GM23338 (cell line): ENCODE measurements at regions not wholly inside any gene's neighbourhood (a gene's known extent, or its start where the extent isn't known, plus 50 kb on each side); places are given as distances from the start of the nearest gene placed in this dataset.

ENCODE experiments used
- ATAC-seq: fragments of 200-7000 bp; cut with Tn5 transposase; 3 replicates; pipeline ENCODE4 v1.9.1; 2020
- DNase-seq: peaks from one replicate; pipeline ENCODE4 v3.0.0-alpha.2; 2015; ENCODE audit warnings: low spot score
- H2AFZ ChIP-seq: fragments of 200-600 bp; sonication (generic); 2 replicates; pipeline ENCODE4 v1.8.0; 2016; ENCODE audit warnings: antibody characterized with exemption, mild to moderate bottlenecking, moderate library complexity
- H3F3A ChIP-seq: fragments of 200-600 bp; sonication (generic); replicated peaks from 2 replicates; pipeline ENCODE4 v1.8.0; 2017; ENCODE audit warnings: antibody characterized with exemption, mixed run types, low read depth
- H3K27ac ChIP-seq: fragments of 200-600 bp; sonication (generic); 2 replicates; pipeline ENCODE4 v1.6.1; 2016; ENCODE audit warnings: low read depth
- H3K27me3 ChIP-seq: fragments of 200-600 bp; sonication (generic); 2 replicates; pipeline ENCODE4 v1.8.0; 2016; ENCODE audit warnings: mild to moderate bottlenecking, mixed run types, moderate library complexity; ENCODE audit not compliant: insufficient read depth
- H3K36me3 ChIP-seq: fragments of 200-600 bp; sonication (generic); 2 replicates; pipeline ENCODE4 v1.8.0; 2016; ENCODE audit warnings: mild to moderate bottlenecking; ENCODE audit not compliant: insufficient read depth
- H3K4me1 ChIP-seq: fragments of 200-600 bp; sonication (generic); 2 replicates; pipeline ENCODE4 v1.8.0; 2016; ENCODE audit warnings: mild to moderate bottlenecking, moderate library complexity; ENCODE audit not compliant: insufficient read depth
- H3K4me2 ChIP-seq: fragments of 200-600 bp; sonication (generic); 2 replicates; pipeline ENCODE4 v1.7.1; 2017; ENCODE audit warnings: mixed run types
- H3K4me3 ChIP-seq: fragments of 200-600 bp; sonication (generic); 2 replicates; pipeline ENCODE4 v1.6.1; 2016; ENCODE audit warnings: mixed run types
- H3K79me2 ChIP-seq: fragments of 200-600 bp; sonication (generic); replicated peaks from 2 replicates; pipeline ENCODE4 v1.8.0; 2017; ENCODE audit warnings: mild to moderate bottlenecking; ENCODE audit not compliant: insufficient read depth
- H3K9me2 ChIP-seq: fragments of 200-600 bp; sonication (generic); 2 replicates; pipeline ENCODE4 v1.8.0; 2017; ENCODE audit not compliant: insufficient read depth
- H4K20me1 ChIP-seq: fragments of 200-600 bp; sonication (generic); replicated peaks from 2 replicates; pipeline ENCODE4 v1.8.0; 2017; ENCODE audit warnings: mild to moderate bottlenecking; ENCODE audit not compliant: insufficient read depth
- H3K27ac Mint-ChIP-seq: 2 replicates; pipeline ENCODE4 v1.8.0; 2020; ENCODE audit warnings: inconsistent platforms, mild to moderate bottlenecking, moderate library complexity, mixed read lengths
- H3K27me3 Mint-ChIP-seq: 3 replicates; pipeline ENCODE4 v1.8.0; 2022; ENCODE audit warnings: low read depth, mild to moderate bottlenecking, moderate library complexity, mixed read lengths, inconsistent platforms; ENCODE audit not compliant: insufficient read depth, poor library complexity
- H3K36me3 Mint-ChIP-seq: 3 replicates; pipeline ENCODE4 v1.8.0; 2021; ENCODE audit warnings: low read depth, mild to moderate bottlenecking, inconsistent platforms, moderate library complexity, mixed read lengths
- H3K4me1 Mint-ChIP-seq: 3 replicates; pipeline ENCODE4 v1.8.0; 2020; ENCODE audit warnings: mild to moderate bottlenecking, inconsistent platforms, mixed read lengths
- H3K4me3 Mint-ChIP-seq: 3 replicates; pipeline ENCODE4 v1.8.0; 2021; ENCODE audit warnings: moderate library complexity, mild to moderate bottlenecking, inconsistent platforms, mixed read lengths
- H3K9me3 Mint-ChIP-seq: 3 replicates; pipeline ENCODE4 v1.8.0; 2020; ENCODE audit warnings: moderate library complexity, mild to moderate bottlenecking, inconsistent platforms, mixed read lengths
- CREB1 ChIP-seq: fragments of 250-450 bp; sonication (Bioruptor Pico); IDR thresholded peaks from 2 replicates; pipeline ENCODE4 v1.5.0; 2020; ENCODE audit warnings: low read depth, mild to moderate bottlenecking, moderate library complexity
- EZH2 ChIP-seq: fragments of 200-600 bp; sonication (generic); IDR thresholded peaks from one replicate; pipeline ENCODE4 v1.8.0; 2017; ENCODE audit warnings: antibody characterized with exemption, mild to moderate bottlenecking, low read depth; ENCODE audit not compliant: unreplicated experiment
- EZH2phosphoT487 ChIP-seq: fragments of 200-600 bp; sonication (generic); IDR thresholded peaks from one replicate; pipeline ENCODE4 v1.8.1; 2018; ENCODE audit warnings: antibody characterized with exemption; ENCODE audit not compliant: unreplicated experiment
- JUNB ChIP-seq: IDR thresholded peaks from one replicate; pipeline ENCODE4 v1.6.1; 2016; ENCODE audit warnings: antibody characterized with exemption; ENCODE audit not compliant: unreplicated experiment
- NANOG ChIP-seq: IDR thresholded peaks from 2 replicates; pipeline ENCODE4 v1.6.1; 2016; ENCODE audit warnings: antibody characterized with exemption, borderline replicate concordance
- POLR2AphosphoS5 ChIP-seq: IDR thresholded peaks from 2 replicates; pipeline ENCODE4 v1.6.1; 2016; ENCODE audit warnings: antibody characterized with exemption, low read depth
- REST ChIP-seq: IDR thresholded peaks from one replicate; pipeline ENCODE4 v1.6.1; 2018; ENCODE audit warnings: antibody characterized with exemption; ENCODE audit not compliant: unreplicated experiment
- STAT1 ChIP-seq: IDR thresholded peaks from one replicate; pipeline ENCODE4 v1.6.1; 2016; ENCODE audit warnings: antibody characterized with exemption; ENCODE audit not compliant: unreplicated experiment
- ZNF114 ChIP-seq: fragments of 250-450 bp; sonication (Bioruptor Pico); IDR thresholded peaks from 2 replicates; pipeline ENCODE4 v1.5.0; 2020; ENCODE audit warnings: mild to moderate bottlenecking, moderate library complexity
- ZNF331 ChIP-seq: fragments of 250-450 bp; sonication (Bioruptor Pico); IDR thresholded peaks from 2 replicates; pipeline ENCODE4 v1.5.0; 2020; ENCODE audit warnings: low read depth, mild to moderate bottlenecking, moderate library complexity
- TF ChIP-seq, protein P1 (sequence below): fragments of 250-450 bp; sonication (Bioruptor Pico); IDR thresholded peaks from 2 replicates; pipeline ENCODE4 v1.5.0; 2020; ENCODE audit warnings: mild to moderate bottlenecking, moderate library complexity
- TF ChIP-seq, protein P2 (sequence below): IDR thresholded peaks from 2 replicates; pipeline ENCODE4 v1.6.1; 2016; ENCODE audit warnings: antibody characterized with exemption
- TF ChIP-seq, protein P3 (sequence below), 2 experiments: fragments of 200-600 bp in 1 of 2; sonication (generic) in 1 of 2; conservative IDR thresholded peaks; 2 replicates each; pipeline versions ENCODE4 v1.5.1 to v1.6.1; 2016 to 2017; ENCODE audit warnings: antibody characterized with exemption in 2 of 2, low read depth in 2 of 2, mild to moderate bottlenecking in 2 of 2, moderate library complexity in 1 of 2

DNA sequence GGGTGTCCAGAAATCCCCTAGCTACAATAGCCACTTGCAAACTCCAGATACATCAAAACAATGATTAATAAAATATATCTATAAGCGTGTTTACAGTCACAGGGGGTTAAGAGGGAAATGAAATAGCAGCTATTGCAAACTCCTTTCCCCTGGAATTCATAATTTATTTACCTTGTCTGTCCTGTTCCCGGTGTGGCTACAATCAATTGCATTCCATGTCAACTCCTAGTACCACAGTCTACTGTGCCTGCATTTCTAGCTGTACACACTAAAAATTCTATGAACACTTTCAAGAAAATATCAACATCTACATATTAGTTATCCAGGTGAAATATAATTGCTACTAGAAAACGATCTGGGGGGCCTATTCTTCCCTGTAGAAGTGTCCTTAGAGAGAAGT lies 217.6 kb downstream of the ELAVL2 start:
- no peaks in the 10 kb centered on the region for H3F3A ChIP-seq
- H3K4me3 Mint-ChIP-seq: no peak overlapping the region
- H3K36me3 Mint-ChIP-seq: peaks cover 31% of the 10 kb centered on the region
- peaks cover 4% of the 10 kb centered on the region; the same call in 1 of the 2 replicates for H4K20me1 ChIP-seq
- H3K79me2 ChIP-seq: no peaks in the 10 kb centered on the region
- H3K4me1 Mint-ChIP-seq: no peaks in the 10 kb centered on the region
- H2AFZ ChIP-seq: no peak overlapping the region
- DNase-seq (no peak), ATAC-seq (no peak)
- TF ChIP-seq STAT1: no peak
- no peak for TF ChIP-seq CREB1 (CRISPR knock-in tag)
- TF ChIP-seq EZH2phosphoT487: no peak
- TF ChIP-seq, protein P1, sequence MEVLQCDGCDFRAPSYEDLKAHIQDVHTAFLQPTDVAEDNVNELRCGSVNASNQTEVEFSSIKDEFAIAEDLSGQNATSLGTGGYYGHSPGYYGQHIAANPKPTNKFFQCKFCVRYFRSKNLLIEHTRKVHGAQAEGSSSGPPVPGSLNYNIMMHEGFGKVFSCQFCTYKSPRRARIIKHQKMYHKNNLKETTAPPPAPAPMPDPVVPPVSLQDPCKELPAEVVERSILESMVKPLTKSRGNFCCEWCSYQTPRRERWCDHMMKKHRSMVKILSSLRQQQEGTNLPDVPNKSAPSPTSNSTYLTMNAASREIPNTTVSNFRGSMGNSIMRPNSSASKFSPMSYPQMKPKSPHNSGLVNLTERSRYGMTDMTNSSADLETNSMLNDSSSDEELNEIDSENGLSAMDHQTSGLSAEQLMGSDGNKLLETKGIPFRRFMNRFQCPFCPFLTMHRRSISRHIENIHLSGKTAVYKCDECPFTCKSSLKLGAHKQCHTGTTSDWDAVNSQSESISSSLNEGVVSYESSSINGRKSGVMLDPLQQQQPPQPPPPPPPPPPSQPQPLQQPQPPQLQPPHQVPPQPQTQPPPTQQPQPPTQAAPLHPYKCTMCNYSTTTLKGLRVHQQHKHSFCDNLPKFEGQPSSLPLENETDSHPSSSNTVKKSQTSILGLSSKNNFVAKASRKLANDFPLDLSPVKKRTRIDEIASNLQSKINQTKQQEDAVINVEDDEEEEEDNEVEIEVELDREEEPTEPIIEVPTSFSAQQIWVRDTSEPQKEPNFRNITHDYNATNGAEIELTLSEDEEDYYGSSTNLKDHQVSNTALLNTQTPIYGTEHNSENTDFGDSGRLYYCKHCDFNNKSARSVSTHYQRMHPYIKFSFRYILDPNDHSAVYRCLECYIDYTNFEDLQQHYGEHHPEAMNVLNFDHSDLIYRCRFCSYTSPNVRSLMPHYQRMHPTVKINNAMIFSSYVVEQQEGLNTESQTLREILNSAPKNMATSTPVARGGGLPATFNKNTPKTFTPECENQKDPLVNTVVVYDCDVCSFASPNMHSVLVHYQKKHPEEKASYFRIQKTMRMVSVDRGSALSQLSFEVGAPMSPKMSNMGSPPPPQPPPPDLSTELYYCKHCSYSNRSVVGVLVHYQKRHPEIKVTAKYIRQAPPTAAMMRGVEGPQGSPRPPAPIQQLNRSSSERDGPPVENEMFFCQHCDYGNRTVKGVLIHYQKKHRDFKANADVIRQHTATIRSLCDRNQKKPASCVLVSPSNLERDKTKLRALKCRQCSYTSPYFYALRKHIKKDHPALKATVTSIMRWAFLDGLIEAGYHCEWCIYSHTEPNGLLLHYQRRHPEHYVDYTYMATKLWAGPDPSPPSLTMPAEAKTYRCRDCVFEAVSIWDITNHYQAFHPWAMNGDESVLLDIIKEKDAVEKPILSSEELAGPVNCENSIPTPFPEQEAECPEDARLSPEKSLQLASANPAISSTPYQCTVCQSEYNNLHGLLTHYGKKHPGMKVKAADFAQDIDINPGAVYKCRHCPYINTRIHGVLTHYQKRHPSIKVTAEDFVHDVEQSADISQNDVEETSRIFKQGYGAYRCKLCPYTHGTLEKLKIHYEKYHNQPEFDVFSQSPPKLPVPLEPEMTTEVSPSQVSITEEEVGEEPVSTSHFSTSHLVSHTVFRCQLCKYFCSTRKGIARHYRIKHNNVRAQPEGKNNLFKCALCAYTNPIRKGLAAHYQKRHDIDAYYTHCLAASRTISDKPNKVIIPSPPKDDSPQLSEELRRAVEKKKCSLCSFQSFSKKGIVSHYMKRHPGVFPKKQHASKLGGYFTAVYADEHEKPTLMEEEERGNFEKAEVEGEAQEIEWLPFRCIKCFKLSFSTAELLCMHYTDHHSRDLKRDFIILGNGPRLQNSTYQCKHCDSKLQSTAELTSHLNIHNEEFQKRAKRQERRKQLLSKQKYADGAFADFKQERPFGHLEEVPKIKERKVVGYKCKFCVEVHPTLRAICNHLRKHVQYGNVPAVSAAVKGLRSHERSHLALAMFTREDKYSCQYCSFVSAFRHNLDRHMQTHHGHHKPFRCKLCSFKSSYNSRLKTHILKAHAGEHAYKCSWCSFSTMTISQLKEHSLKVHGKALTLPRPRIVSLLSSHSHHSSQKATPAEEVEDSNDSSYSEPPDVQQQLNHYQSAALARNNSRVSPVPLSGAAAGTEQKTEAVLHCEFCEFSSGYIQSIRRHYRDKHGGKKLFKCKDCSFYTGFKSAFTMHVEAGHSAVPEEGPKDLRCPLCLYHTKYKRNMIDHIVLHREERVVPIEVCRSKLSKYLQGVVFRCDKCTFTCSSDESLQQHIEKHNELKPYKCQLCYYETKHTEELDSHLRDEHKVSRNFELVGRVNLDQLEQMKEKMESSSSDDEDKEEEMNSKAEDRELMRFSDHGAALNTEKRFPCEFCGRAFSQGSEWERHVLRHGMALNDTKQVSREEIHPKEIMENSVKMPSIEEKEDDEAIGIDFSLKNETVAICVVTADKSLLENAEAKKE (CRISPR knock-in tag): no peak
- TF ChIP-seq ZNF331 (CRISPR knock-in tag): no peak
- no peak for TF ChIP-seq REST
- TF ChIP-seq NANOG: no peak
- TF ChIP-seq, protein P2, sequence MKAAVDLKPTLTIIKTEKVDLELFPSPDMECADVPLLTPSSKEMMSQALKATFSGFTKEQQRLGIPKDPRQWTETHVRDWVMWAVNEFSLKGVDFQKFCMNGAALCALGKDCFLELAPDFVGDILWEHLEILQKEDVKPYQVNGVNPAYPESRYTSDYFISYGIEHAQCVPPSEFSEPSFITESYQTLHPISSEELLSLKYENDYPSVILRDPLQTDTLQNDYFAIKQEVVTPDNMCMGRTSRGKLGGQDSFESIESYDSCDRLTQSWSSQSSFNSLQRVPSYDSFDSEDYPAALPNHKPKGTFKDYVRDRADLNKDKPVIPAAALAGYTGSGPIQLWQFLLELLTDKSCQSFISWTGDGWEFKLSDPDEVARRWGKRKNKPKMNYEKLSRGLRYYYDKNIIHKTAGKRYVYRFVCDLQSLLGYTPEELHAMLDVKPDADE: no peak
- TF ChIP-seq POLR2AphosphoS5: no peak
- TF ChIP-seq, protein P3, sequence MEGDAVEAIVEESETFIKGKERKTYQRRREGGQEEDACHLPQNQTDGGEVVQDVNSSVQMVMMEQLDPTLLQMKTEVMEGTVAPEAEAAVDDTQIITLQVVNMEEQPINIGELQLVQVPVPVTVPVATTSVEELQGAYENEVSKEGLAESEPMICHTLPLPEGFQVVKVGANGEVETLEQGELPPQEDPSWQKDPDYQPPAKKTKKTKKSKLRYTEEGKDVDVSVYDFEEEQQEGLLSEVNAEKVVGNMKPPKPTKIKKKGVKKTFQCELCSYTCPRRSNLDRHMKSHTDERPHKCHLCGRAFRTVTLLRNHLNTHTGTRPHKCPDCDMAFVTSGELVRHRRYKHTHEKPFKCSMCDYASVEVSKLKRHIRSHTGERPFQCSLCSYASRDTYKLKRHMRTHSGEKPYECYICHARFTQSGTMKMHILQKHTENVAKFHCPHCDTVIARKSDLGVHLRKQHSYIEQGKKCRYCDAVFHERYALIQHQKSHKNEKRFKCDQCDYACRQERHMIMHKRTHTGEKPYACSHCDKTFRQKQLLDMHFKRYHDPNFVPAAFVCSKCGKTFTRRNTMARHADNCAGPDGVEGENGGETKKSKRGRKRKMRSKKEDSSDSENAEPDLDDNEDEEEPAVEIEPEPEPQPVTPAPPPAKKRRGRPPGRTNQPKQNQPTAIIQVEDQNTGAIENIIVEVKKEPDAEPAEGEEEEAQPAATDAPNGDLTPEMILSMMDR (conservative IDR thresholded peaks at IDR 0.05; ENCODE audit: low read depth in 2 of 2): no peak
- no peak for TF ChIP-seq ZNF114
- TF ChIP-seq EZH2: no peak
- TF ChIP-seq JUNB: no peak
- no peak overlapping the region for H3K27ac Mint-ChIP-seq
- H3K9me2 ChIP-seq: no peaks in the 10 kb centered on the region
- no peak overlapping the region for H3K27ac ChIP-seq
- H3K27me3 Mint-ChIP-seq: peaks cover 2% of the 10 kb centered on the region
- peaks cover 11% of the 10 kb centered on the region; the same call in 1 of the 2 replicates for H3K36me3 ChIP-seq
- no peak overlapping the region for H3K4me3 ChIP-seq
- no peaks in the 10 kb centered on the region for H3K9me3 Mint-ChIP-seq
- H3K4me1 ChIP-seq: no peaks in the 10 kb centered on the region
- no peaks in the 10 kb centered on the region for H3K27me3 ChIP-seq
- H3K4me2 ChIP-seq: no peak overlapping the region
